HG03460 (cell line): ENCODE measurements at regions not wholly inside any gene's neighbourhood (a gene's known extent, or its start where the extent isn't known, plus 50 kb on each side); places are given as distances from the start of the nearest gene placed in this dataset.

Experiments
- ATAC-seq: cut with Tn5 transposase; IDR thresholded peaks from one replicate; pipeline ENCODE4 v1.9.1; 2021; ENCODE audit not compliant: unreplicated experiment

GRCh38 chr9:86765746-86766430 lies 181.4 kb downstream of the GAS1 start:
- ATAC-seq = no peak

GRCh38 chr9:86764671-86765343 lies 182.5 kb downstream of the GAS1 start:
- no peak for ATAC-seq

GRCh38 chr9:86764221-86764624 lies 183.1 kb downstream of the GAS1 start:
- no peak for ATAC-seq

- no peak for ATAC-seq
Observed at GRCh38 chr9:86763791-86764190, 183.5 kb downstream of the GAS1 start.

GRCh38 chr9:86757382-86757720 lies 190.0 kb downstream of the GAS1 start:
- ATAC-seq = no peak

- no peak for ATAC-seq
Observed at GRCh38 chr9:86756576-86757381, 190.5 kb downstream of the GAS1 start.

- ATAC-seq = no peak
Observed at GRCh38 chr9:86755561-86755941, 191.8 kb downstream of the GAS1 start.

- ATAC-seq = no peak
Observed at GRCh38 chr9:86754581-86755560, 192.4 kb downstream of the GAS1 start.

GRCh38 chr9:86753836-86754235 lies 193.5 kb downstream of the GAS1 start:
- ATAC-seq = no peak

GRCh38 chr9:86752733-86753132 lies 194.6 kb downstream of the GAS1 start:
- no peak for ATAC-seq

- ATAC-seq = no peak
Observed at GRCh38 chr9:86751956-86752355, 195.3 kb downstream of the GAS1 start.

GRCh38 chr9:86751207-86751606 lies 196.1 kb downstream of the GAS1 start:
- no peak for ATAC-seq

GRCh38 chr9:86749894-86750255 lies 197.4 kb downstream of the GAS1 start:
- no peak for ATAC-seq

- no peak for ATAC-seq
Observed at GRCh38 chr9:86749161-86749893, 198.0 kb downstream of the GAS1 start.

GRCh38 chr9:86747711-86748110 lies 199.6 kb downstream of the GAS1 start:
- no peak for ATAC-seq

GRCh38 chr9:86741311-86742208 lies 205.7 kb downstream of the GAS1 start:
- ATAC-seq = no peak

GRCh38 chr9:86735772-86736458 lies 211.4 kb downstream of the GAS1 start:
- ATAC-seq = no peak

GRCh38 chr9:86734771-86735170 lies 212.5 kb downstream of the GAS1 start:
- ATAC-seq = no peak

- no peak for ATAC-seq
Observed at GRCh38 chr9:86733929-86734328, 213.4 kb downstream of the GAS1 start.
